ENCODE measurements at regions not wholly inside any gene's neighbourhood (a gene's known extent, or its start where the extent isn't known, plus 50 kb on each side); places are given as distances from the start of the nearest gene placed in this dataset.
A peak's percentile ranks its signal among the peaks of the same experiment; 100 is the strongest.
"Not testable (repeated sequence)": the region's sequence is repeated elsewhere in the genome, so short reads cannot be mapped to it uniquely, and the experiment has no call there.

GRCh38 chr3:3902161-3902560 lies 102.9 kb downstream of the LRRN1 start:
- H3K9ac ChIP-seq (ENCODE audit: low read depth, low read length) = no peak overlapping the region
- H3K27me3 ChIP-seq (ENCODE audit: control insufficient read depth, insufficient read depth, low read length) = no peaks in the 10 kb centered on the region
- H3K36me3 ChIP-seq (ENCODE audit: control insufficient read depth, insufficient read depth, low read length) = no peaks in the 10 kb centered on the region
- H3K4me1 ChIP-seq (ENCODE audit: control insufficient read depth, insufficient read depth, low read length) = no peaks in the 10 kb centered on the region
- no peaks in the 10 kb centered on the region for H3K9me3 ChIP-seq (ENCODE audit: control insufficient read depth, insufficient read depth, low read length)
- H3K4me3 ChIP-seq (ENCODE audit: low read depth, low read length) = no peak overlapping the region

GRCh38 chr3:3906171-3906570 lies 106.9 kb downstream of the LRRN1 start:
- Histone ChIP-seq H3K4me1 (ENCODE audit: control insufficient read depth, insufficient read depth, low read length) (no peaks in the 10 kb centered on the region), H3K9ac (ENCODE audit: low read depth, low read length) (no peak overlapping the region), H3K4me3 (ENCODE audit: low read depth, low read length) (no peak overlapping the region), H3K36me3 (ENCODE audit: control insufficient read depth, insufficient read depth, low read length) (no peaks in the 10 kb centered on the region), H3K27me3 (ENCODE audit: control insufficient read depth, insufficient read depth, low read length) (no peaks in the 10 kb centered on the region), H3K9me3 (ENCODE audit: control insufficient read depth, insufficient read depth, low read length) (no peaks in the 10 kb centered on the region)

GRCh38 chr3:3907023-3907422 lies 107.8 kb downstream of the LRRN1 start:
- Histone ChIP-seq H3K36me3 (ENCODE audit: control insufficient read depth, insufficient read depth, low read length) (no peaks in the 10 kb centered on the region), H3K27me3 (ENCODE audit: control insufficient read depth, insufficient read depth, low read length) (no peaks in the 10 kb centered on the region), H3K4me3 (ENCODE audit: low read depth, low read length) (no peak overlapping the region), H3K9ac (ENCODE audit: low read depth, low read length) (no peak overlapping the region), H3K4me1 (ENCODE audit: control insufficient read depth, insufficient read depth, low read length) (no peaks in the 10 kb centered on the region), H3K9me3 (ENCODE audit: control insufficient read depth, insufficient read depth, low read length) (no peaks in the 10 kb centered on the region)

GRCh38 chr3:3918763-3919162 lies 119.5 kb downstream of the LRRN1 start:
- no peaks in the 10 kb centered on the region for H3K27me3 ChIP-seq (ENCODE audit: control insufficient read depth, insufficient read depth, low read length)
- H3K4me3 ChIP-seq (ENCODE audit: low read depth, low read length) = no peak overlapping the region
- no peak overlapping the region for H3K9ac ChIP-seq (ENCODE audit: low read depth, low read length)
- no peaks in the 10 kb centered on the region for H3K36me3 ChIP-seq (ENCODE audit: control insufficient read depth, insufficient read depth, low read length)
- H3K9me3 ChIP-seq (ENCODE audit: control insufficient read depth, insufficient read depth, low read length) = no peaks in the 10 kb centered on the region
- H3K4me1 ChIP-seq (ENCODE audit: control insufficient read depth, insufficient read depth, low read length) = no peaks in the 10 kb centered on the region

GRCh38 chr3:3919316-3919715 lies 120.1 kb downstream of the LRRN1 start:
- no peaks in the 10 kb centered on the region for H3K9me3 ChIP-seq (ENCODE audit: control insufficient read depth, insufficient read depth, low read length)
- no peaks in the 10 kb centered on the region for H3K36me3 ChIP-seq (ENCODE audit: control insufficient read depth, insufficient read depth, low read length)
- no peak overlapping the region for H3K4me3 ChIP-seq (ENCODE audit: low read depth, low read length)
- no peak overlapping the region for H3K9ac ChIP-seq (ENCODE audit: low read depth, low read length)
- H3K27me3 ChIP-seq (ENCODE audit: control insufficient read depth, insufficient read depth, low read length) = no peaks in the 10 kb centered on the region
- no peaks in the 10 kb centered on the region for H3K4me1 ChIP-seq (ENCODE audit: control insufficient read depth, insufficient read depth, low read length)

GRCh38 chr3:3923619-3924018 lies 124.4 kb downstream of the LRRN1 start:
- H3K4me1 ChIP-seq (ENCODE audit: control insufficient read depth, insufficient read depth, low read length) = no peaks in the 10 kb centered on the region

GRCh38 chr3:3927198-3927597 lies 128.0 kb downstream of the LRRN1 start:
- Histone ChIP-seq H3K27me3 (ENCODE audit: control insufficient read depth, insufficient read depth, low read length) (no peaks in the 10 kb centered on the region), H3K4me3 (ENCODE audit: low read depth, low read length) (no peak overlapping the region), H3K9ac (ENCODE audit: low read depth, low read length) (no peak overlapping the region), H3K36me3 (ENCODE audit: control insufficient read depth, insufficient read depth, low read length) (no peaks in the 10 kb centered on the region), H3K9me3 (ENCODE audit: control insufficient read depth, insufficient read depth, low read length) (no peaks in the 10 kb centered on the region), H3K4me1 (ENCODE audit: control insufficient read depth, insufficient read depth, low read length) (no peaks in the 10 kb centered on the region)

More at GRCh38 chr3:3923619-3924018, 124.4 kb downstream of the LRRN1 start:
- Histone ChIP-seq H3K36me3 (ENCODE audit: control insufficient read depth, insufficient read depth, low read length) (no peaks in the 10 kb centered on the region), H3K4me3 (ENCODE audit: low read depth, low read length) (no peak overlapping the region), H3K27me3 (ENCODE audit: control insufficient read depth, insufficient read depth, low read length) (no peaks in the 10 kb centered on the region), H3K9me3 (ENCODE audit: control insufficient read depth, insufficient read depth, low read length) (no peaks in the 10 kb centered on the region), H3K9ac (ENCODE audit: low read depth, low read length) (no peak overlapping the region)

- Histone ChIP-seq H3K27me3 (ENCODE audit: control insufficient read depth, insufficient read depth, low read length) (no peaks in the 10 kb centered on the region), H3K4me3 (ENCODE audit: low read depth, low read length) (no peak overlapping the region), H3K4me1 (ENCODE audit: control insufficient read depth, insufficient read depth, low read length) (no peaks in the 10 kb centered on the region), H3K9me3 (ENCODE audit: control insufficient read depth, insufficient read depth, low read length) (no peaks in the 10 kb centered on the region), H3K36me3 (ENCODE audit: control insufficient read depth, insufficient read depth, low read length) (no peaks in the 10 kb centered on the region), H3K9ac (ENCODE audit: low read depth, low read length) (no peak overlapping the region)
These were observed 128.7 kb downstream of the LRRN1 start for GRCh38 chr3:3927965-3928364.

GRCh38 chr3:3941380-3941779 lies 142.1 kb downstream of the LRRN1 start:
- not testable (repeated sequence) for H3K4me1 ChIP-seq (ENCODE audit: control insufficient read depth, insufficient read depth, low read length); H3K27me3 ChIP-seq (ENCODE audit: control insufficient read depth, insufficient read depth, low read length); H3K9me3 ChIP-seq (ENCODE audit: control insufficient read depth, insufficient read depth, low read length); H3K9ac ChIP-seq (ENCODE audit: low read depth, low read length); H3K4me3 ChIP-seq (ENCODE audit: low read depth, low read length); H3K36me3 ChIP-seq (ENCODE audit: control insufficient read depth, insufficient read depth, low read length)

- no peaks in the 10 kb centered on the region for H3K4me1 ChIP-seq (ENCODE audit: control insufficient read depth, insufficient read depth, low read length)
- no peak overlapping the region for H3K4me3 ChIP-seq (ENCODE audit: low read depth, low read length)
- H3K9me3 ChIP-seq (ENCODE audit: control insufficient read depth, insufficient read depth, low read length) = no peaks in the 10 kb centered on the region
- H3K27me3 ChIP-seq (ENCODE audit: control insufficient read depth, insufficient read depth, low read length) = no peaks in the 10 kb centered on the region
- H3K9ac ChIP-seq (ENCODE audit: low read depth, low read length) = no peak overlapping the region
- H3K36me3 ChIP-seq (ENCODE audit: control insufficient read depth, insufficient read depth, low read length) = no peaks in the 10 kb centered on the region
These were observed 151.8 kb downstream of the LRRN1 start for GRCh38 chr3:3951071-3951470.

GRCh38 chr3:3951501-3951900 lies 152.3 kb downstream of the LRRN1 start:
- no peaks in the 10 kb centered on the region for H3K4me1 ChIP-seq (ENCODE audit: control insufficient read depth, insufficient read depth, low read length)
- H3K27me3 ChIP-seq (ENCODE audit: control insufficient read depth, insufficient read depth, low read length) = no peaks in the 10 kb centered on the region
- no peaks in the 10 kb centered on the region for H3K9me3 ChIP-seq (ENCODE audit: control insufficient read depth, insufficient read depth, low read length)
- no peak overlapping the region for H3K9ac ChIP-seq (ENCODE audit: low read depth, low read length)
- H3K36me3 ChIP-seq (ENCODE audit: control insufficient read depth, insufficient read depth, low read length) = no peaks in the 10 kb centered on the region
- H3K4me3 ChIP-seq (ENCODE audit: low read depth, low read length) = no peak overlapping the region

- H3K36me3 ChIP-seq (ENCODE audit: control insufficient read depth, insufficient read depth, low read length); H3K9me3 ChIP-seq (ENCODE audit: control insufficient read depth, insufficient read depth, low read length); H3K4me1 ChIP-seq (ENCODE audit: control insufficient read depth, insufficient read depth, low read length); H3K9ac ChIP-seq (ENCODE audit: low read depth, low read length); H3K27me3 ChIP-seq (ENCODE audit: control insufficient read depth, insufficient read depth, low read length): not testable (repeated sequence)
- peak overlapping the region; percentile 35 for H3K4me3 ChIP-seq (ENCODE audit: low read depth, low read length)
These were observed 163.6 kb downstream of the LRRN1 start for GRCh38 chr3:3962867-3963266.

- H3K4me3 ChIP-seq (ENCODE audit: low read depth, low read length) = no peak overlapping the region
- H3K4me1 ChIP-seq (ENCODE audit: control insufficient read depth, insufficient read depth, low read length) = no peaks in the 10 kb centered on the region
- no peak overlapping the region for H3K9ac ChIP-seq (ENCODE audit: low read depth, low read length)
- no peaks in the 10 kb centered on the region for H3K9me3 ChIP-seq (ENCODE audit: control insufficient read depth, insufficient read depth, low read length)
- H3K36me3 ChIP-seq (ENCODE audit: control insufficient read depth, insufficient read depth, low read length) = no peaks in the 10 kb centered on the region
- no peaks in the 10 kb centered on the region for H3K27me3 ChIP-seq (ENCODE audit: control insufficient read depth, insufficient read depth, low read length)
These were observed 184.8 kb downstream of the LRRN1 start for GRCh38 chr3:3984053-3984452.

Data from iPS-15b (cell line).